ENCODE measurements at regions not wholly inside any gene's neighbourhood (a gene's known extent, or its start where the extent isn't known, plus 50 kb on each side); places are given as distances from the start of the nearest gene placed in this dataset.
A peak's percentile ranks its signal among the peaks of the same experiment; 100 is the strongest.

GRCh38 chr2:558302-558642 is 118.9 kb downstream of the TMEM18 start:
- DNase-seq (ENCODE audit: low read depth in 6 of 9, low spot score in 9 of 9) = no peak
- H3K4me1 ChIP-seq (ENCODE audit: control insufficient read depth in 2 of 2, insufficient read depth in 2 of 2, low read length in 2 of 2) = no peaks in the 10 kb centered on the region
- H3K9me3 ChIP-seq (ENCODE audit: control insufficient read depth in 2 of 2, insufficient read depth in 1 of 2, low read length in 1 of 2) = no peaks in the 10 kb centered on the region
- no peak overlapping the region for H3K4me3 ChIP-seq (ENCODE audit: low read length in 2 of 2)
- 74% methylated on average over 17 of the region's 17 CpGs for WGBS
- peaks cover 2 to 6% of the 10 kb centered on the region in 2 donors for H3K27me3 ChIP-seq (ENCODE audit: control insufficient read depth in 2 of 2, insufficient read depth in 1 of 2, low read length in 1 of 2)
- no peak overlapping the region for H3K27ac ChIP-seq (ENCODE audit: low read depth in 1 of 2, low read length in 1 of 2)
- no peaks in the 10 kb centered on the region for H3K36me3 ChIP-seq (ENCODE audit: control insufficient read depth in 2 of 2, insufficient read depth in 2 of 2, low read length in 1 of 2)

GRCh38 chr2:557635-558301 is 119.4 kb downstream of the TMEM18 start:
- Histone ChIP-seq H3K36me3 (ENCODE audit: control insufficient read depth in 2 of 2, insufficient read depth in 2 of 2, low read length in 1 of 2) (no peaks in the 10 kb centered on the region), H3K9me3 (ENCODE audit: control insufficient read depth in 2 of 2, insufficient read depth in 1 of 2, low read length in 1 of 2) (no peaks in the 10 kb centered on the region), H3K27ac (ENCODE audit: low read depth in 1 of 2, low read length in 1 of 2) (no peak overlapping the region), H3K27me3 (ENCODE audit: control insufficient read depth in 2 of 2, insufficient read depth in 1 of 2, low read length in 1 of 2) (peaks cover 2 to 10% of the 10 kb centered on the region in 2 donors), H3K4me1 (ENCODE audit: control insufficient read depth in 2 of 2, insufficient read depth in 2 of 2, low read length in 2 of 2) (no peaks in the 10 kb centered on the region), H3K4me3 (ENCODE audit: low read length in 2 of 2) (no peak overlapping the region)
- DNase-seq (ENCODE audit: low read depth in 6 of 9, low spot score in 9 of 9) = no peak
- WGBS = 84% methylated on average over 34 of the region's 34 CpGs

GRCh38 chr2:556485-556884 is 120.7 kb downstream of the TMEM18 start:
- WGBS = 79% methylated on average over 11 of the region's 11 CpGs
- DNase-seq (ENCODE audit: low read depth in 6 of 9, low spot score in 9 of 9) = no peak
- Histone ChIP-seq H3K36me3 (ENCODE audit: control insufficient read depth in 2 of 2, insufficient read depth in 2 of 2, low read length in 1 of 2) (no peaks in the 10 kb centered on the region), H3K9me3 (ENCODE audit: control insufficient read depth in 2 of 2, insufficient read depth in 1 of 2, low read length in 1 of 2) (no peaks in the 10 kb centered on the region), H3K27ac (ENCODE audit: low read depth in 1 of 2, low read length in 1 of 2) (no peak overlapping the region), H3K27me3 (ENCODE audit: control insufficient read depth in 2 of 2, insufficient read depth in 1 of 2, low read length in 1 of 2) (peaks cover 2 to 12% of the 10 kb centered on the region in 2 donors), H3K4me3 (ENCODE audit: low read length in 2 of 2) (no peak overlapping the region), H3K4me1 (ENCODE audit: control insufficient read depth in 2 of 2, insufficient read depth in 2 of 2, low read length in 2 of 2) (no peaks in the 10 kb centered on the region)

- peak in 1 of 9 donors; percentile 3 for DNase-seq (ENCODE audit: low read depth in 6 of 9, low spot score in 9 of 9)
- Histone ChIP-seq H3K27ac (ENCODE audit: low read depth in 1 of 2, low read length in 1 of 2) (no peak overlapping the region), H3K27me3 (ENCODE audit: control insufficient read depth in 2 of 2, insufficient read depth in 1 of 2, low read length in 1 of 2) (peaks cover 2 to 16% of the 10 kb centered on the region in 2 donors), H3K36me3 (ENCODE audit: control insufficient read depth in 2 of 2, insufficient read depth in 2 of 2, low read length in 1 of 2) (no peaks in the 10 kb centered on the region), H3K4me3 (ENCODE audit: low read length in 2 of 2) (no peak overlapping the region), H3K9me3 (ENCODE audit: control insufficient read depth in 2 of 2, insufficient read depth in 1 of 2, low read length in 1 of 2) (no peaks in the 10 kb centered on the region), H3K4me1 (ENCODE audit: control insufficient read depth in 2 of 2, insufficient read depth in 2 of 2, low read length in 2 of 2) (no peaks in the 10 kb centered on the region)
- 91% methylated on average over 12 of the region's 12 CpGs for WGBS
Measured at GRCh38 chr2:555164-555922, 121.9 kb downstream of the TMEM18 start.

- H3K27me3 ChIP-seq (ENCODE audit: control insufficient read depth in 2 of 2, insufficient read depth in 1 of 2, low read length in 1 of 2) = peaks cover 0 to 16% of the 10 kb centered on the region in 2 donors
Measured at GRCh38 chr2:554444-554843, 122.8 kb downstream of the TMEM18 start.

GRCh38 chr2:552906-553305 is 124.3 kb downstream of the TMEM18 start:
- H3K27ac ChIP-seq (ENCODE audit: low read depth in 1 of 2, low read length in 1 of 2) = no peak overlapping the region
- no peaks in the 10 kb centered on the region for H3K36me3 ChIP-seq (ENCODE audit: control insufficient read depth in 2 of 2, insufficient read depth in 2 of 2, low read length in 1 of 2)
- no peak overlapping the region for H3K4me3 ChIP-seq (ENCODE audit: low read length in 2 of 2)
- H3K27me3 ChIP-seq (ENCODE audit: control insufficient read depth in 2 of 2, insufficient read depth in 1 of 2, low read length in 1 of 2) = peaks cover 0 to 20% of the 10 kb centered on the region in 2 donors
- no peaks in the 10 kb centered on the region for H3K4me1 ChIP-seq (ENCODE audit: control insufficient read depth in 2 of 2, insufficient read depth in 2 of 2, low read length in 2 of 2)
- 19% methylated on average over 14 of the region's 14 CpGs for WGBS
- DNase-seq (ENCODE audit: low read depth in 6 of 9, low spot score in 9 of 9) = no peak
- H3K9me3 ChIP-seq (ENCODE audit: control insufficient read depth in 2 of 2, insufficient read depth in 1 of 2, low read length in 1 of 2) = no peaks in the 10 kb centered on the region

More at GRCh38 chr2:554444-554843, 122.8 kb downstream of the TMEM18 start:
- no peaks in the 10 kb centered on the region for H3K9me3 ChIP-seq (ENCODE audit: control insufficient read depth in 2 of 2, insufficient read depth in 1 of 2, low read length in 1 of 2)
- 90% methylated on average over 13 of the region's 13 CpGs for WGBS
- no peaks in the 10 kb centered on the region for H3K36me3 ChIP-seq (ENCODE audit: control insufficient read depth in 2 of 2, insufficient read depth in 2 of 2, low read length in 1 of 2)
- no peak overlapping the region for H3K27ac ChIP-seq (ENCODE audit: low read depth in 1 of 2, low read length in 1 of 2)
- no peaks in the 10 kb centered on the region for H3K4me1 ChIP-seq (ENCODE audit: control insufficient read depth in 2 of 2, insufficient read depth in 2 of 2, low read length in 2 of 2)
- no peak for DNase-seq (ENCODE audit: low read depth in 6 of 9, low spot score in 9 of 9)
- no peak overlapping the region for H3K4me3 ChIP-seq (ENCODE audit: low read length in 2 of 2)

DNA sequence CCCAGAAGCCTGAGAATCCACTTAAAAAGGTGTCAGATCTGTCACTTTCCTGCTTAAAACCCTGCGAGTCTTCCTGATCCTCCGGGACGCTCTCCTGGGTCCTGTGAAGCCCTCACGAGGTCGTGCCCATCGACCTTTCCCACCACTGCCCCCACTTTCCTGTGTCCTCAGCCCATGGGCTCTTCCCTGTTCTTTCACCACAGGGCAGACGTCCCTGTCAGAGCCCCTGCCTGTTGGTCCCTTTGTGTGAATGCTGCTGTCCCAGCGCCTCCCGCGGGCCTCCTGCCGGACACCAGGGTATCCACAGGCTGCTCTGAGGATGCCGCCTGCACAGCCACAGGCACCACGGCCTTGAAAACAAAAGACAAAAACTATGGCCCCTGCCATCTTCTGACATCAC is 125.6 kb downstream of the TMEM18 start:
- Histone ChIP-seq H3K27me3 (ENCODE audit: control insufficient read depth in 2 of 2, insufficient read depth in 1 of 2, low read length in 1 of 2) (peaks cover 0 to 18% of the 10 kb centered on the region in 2 donors), H3K9me3 (ENCODE audit: control insufficient read depth in 2 of 2, insufficient read depth in 1 of 2, low read length in 1 of 2) (no peaks in the 10 kb centered on the region), H3K4me1 (ENCODE audit: control insufficient read depth in 2 of 2, insufficient read depth in 2 of 2, low read length in 2 of 2) (no peaks in the 10 kb centered on the region), H3K27ac (ENCODE audit: low read depth in 1 of 2, low read length in 1 of 2) (no peak overlapping the region), H3K4me3 (ENCODE audit: low read length in 2 of 2) (no peak overlapping the region), H3K36me3 (ENCODE audit: control insufficient read depth in 2 of 2, insufficient read depth in 2 of 2, low read length in 1 of 2) (no peaks in the 10 kb centered on the region)
- DNase-seq (ENCODE audit: low read depth in 6 of 9, low spot score in 9 of 9) = no peak
- 97% methylated on average over 13 of the region's 13 CpGs for WGBS

DNA sequence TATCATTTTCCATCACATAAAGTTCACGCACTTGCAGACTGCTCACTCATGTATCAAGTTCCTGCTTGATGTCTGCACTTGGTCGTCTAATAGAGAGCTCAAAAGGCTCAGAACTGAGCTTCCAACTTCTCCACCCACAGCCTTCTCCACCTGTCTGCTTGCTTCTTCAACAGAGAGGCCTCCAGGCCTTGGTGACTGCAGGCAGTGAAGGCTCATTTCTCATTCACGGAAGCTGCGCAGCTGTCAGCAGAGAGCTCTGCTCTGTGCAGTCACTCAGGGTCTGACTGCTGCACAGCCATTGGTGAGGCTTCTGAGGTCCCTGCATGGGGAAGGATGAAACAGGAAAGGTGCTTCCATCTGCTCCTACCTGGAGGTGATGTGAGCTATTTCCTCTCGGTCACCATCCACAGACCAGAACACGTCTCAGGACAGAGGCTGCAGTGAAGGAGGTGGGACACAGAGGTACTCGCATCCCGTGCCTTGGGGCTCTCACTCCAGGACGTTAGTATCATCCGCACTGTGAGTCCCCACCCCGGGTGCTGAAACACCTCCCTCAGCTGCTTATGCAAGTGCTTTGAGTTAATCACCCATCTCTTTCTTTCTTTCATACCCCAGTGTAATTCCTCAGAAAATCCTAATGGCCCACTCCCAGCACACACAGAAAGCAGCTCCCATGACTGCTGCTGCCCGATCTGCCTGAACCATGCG is 126.2 kb downstream of the TMEM18 start:
- WGBS = 91% methylated on average over 13 of the region's 13 CpGs
- Histone ChIP-seq H3K4me3 (ENCODE audit: low read length in 2 of 2) (no peak overlapping the region), H3K9me3 (ENCODE audit: control insufficient read depth in 2 of 2, insufficient read depth in 1 of 2, low read length in 1 of 2) (no peaks in the 10 kb centered on the region), H3K27me3 (ENCODE audit: control insufficient read depth in 2 of 2, insufficient read depth in 1 of 2, low read length in 1 of 2) (peaks cover 0 to 18% of the 10 kb centered on the region in 2 donors), H3K4me1 (ENCODE audit: control insufficient read depth in 2 of 2, insufficient read depth in 2 of 2, low read length in 2 of 2) (no peaks in the 10 kb centered on the region), H3K27ac (ENCODE audit: low read depth in 1 of 2, low read length in 1 of 2) (no peak overlapping the region), H3K36me3 (ENCODE audit: control insufficient read depth in 2 of 2, insufficient read depth in 2 of 2, low read length in 1 of 2) (no peaks in the 10 kb centered on the region)
- DNase-seq (ENCODE audit: low read depth in 6 of 9, low spot score in 9 of 9) = no peak
